ENCODE measurements at regions not wholly inside any gene's neighbourhood (a gene's known extent, or its start where the extent isn't known, plus 50 kb on each side); places are given as distances from the start of the nearest gene placed in this dataset.

GRCh38 chr22:27467711-27468110 lies 333.8 kb downstream of the MN1 start:
- H3K36me3 ChIP-seq (ENCODE audit: low read depth): no peaks in the 10 kb centered on the region
- intact Hi-C loops (cut with DNase I, micrococcal nuclease): no loop called here
- ATAC-seq (no peak), DNase-seq (no peak)
- H3K4me3 ChIP-seq: no peak overlapping the region
- no peak for TF ChIP-seq CTCF (IDR thresholded peaks at IDR 0.05)
- H3K9me3 ChIP-seq: no peaks in the 10 kb centered on the region
- no peaks in the 10 kb centered on the region for H3K4me1 ChIP-seq (ENCODE audit: low read depth)

DNA sequence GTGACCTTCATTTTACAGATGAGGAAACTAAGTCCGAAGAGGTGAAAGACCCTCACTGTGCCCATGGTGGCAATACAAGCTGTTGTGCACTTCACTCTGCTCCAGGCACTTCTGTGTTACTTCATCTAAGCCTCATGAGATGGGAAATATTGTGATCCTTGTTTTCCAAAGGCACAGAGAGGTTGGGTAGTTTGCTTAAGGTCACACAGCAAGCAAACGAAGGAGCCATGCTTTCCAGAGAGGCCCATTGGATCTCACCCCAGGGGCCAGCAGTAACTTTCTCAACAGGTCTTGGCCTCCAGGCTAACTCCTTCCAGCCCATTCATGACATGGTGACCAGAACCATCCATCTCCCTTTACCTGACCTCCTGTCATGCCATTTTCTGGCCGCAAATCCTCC lies 332.8 kb downstream of the MN1 start:
- intact Hi-C loops (cut with DNase I, micrococcal nuclease): no loop called here
- Histone ChIP-seq H3K9me3 (no peaks in the 10 kb centered on the region), H3K4me1 (ENCODE audit: low read depth) (no peaks in the 10 kb centered on the region), H3K36me3 (ENCODE audit: low read depth) (no peaks in the 10 kb centered on the region), H3K4me3 (no peak overlapping the region)
- no peak for DNase-seq
- ATAC-seq: no peak
- TF ChIP-seq CTCF (IDR thresholded peaks at IDR 0.05): no peak

- TF ChIP-seq CTCF (IDR thresholded peaks at IDR 0.05): no peak
- H3K9me3 ChIP-seq: no peaks in the 10 kb centered on the region
- intact Hi-C loops (cut with DNase I, micrococcal nuclease): no loop called here
- H3K36me3 ChIP-seq (ENCODE audit: low read depth): no peaks in the 10 kb centered on the region
- no peaks in the 10 kb centered on the region for H3K4me1 ChIP-seq (ENCODE audit: low read depth)
- no peak overlapping the region for H3K4me3 ChIP-seq
- ATAC-seq (no peak), DNase-seq (no peak)
Observed at GRCh38 chr22:27470169-27470772, 331.3 kb downstream of the MN1 start.

GRCh38 chr22:27472975-27473374 lies 328.6 kb downstream of the MN1 start:
- intact Hi-C loops (cut with DNase I, micrococcal nuclease): no loop called here

DNA sequence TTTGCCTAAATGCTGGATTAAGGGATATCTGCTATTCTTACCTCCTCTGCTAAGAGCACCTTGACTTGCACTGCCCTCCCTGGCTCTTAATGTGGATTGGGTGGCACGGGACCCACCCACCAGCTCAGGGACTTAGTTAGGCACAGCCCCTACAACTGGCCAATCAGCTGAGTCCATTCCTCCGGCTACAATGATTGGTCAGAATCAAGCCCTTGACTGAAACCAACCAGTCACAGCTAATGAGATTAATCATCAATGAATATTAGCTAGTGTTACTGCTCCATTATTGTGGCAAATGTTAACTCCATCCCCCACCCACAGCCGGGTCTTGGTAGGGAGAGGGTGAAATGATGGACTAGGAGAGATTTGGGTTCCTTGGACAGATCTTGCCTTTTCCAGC lies 328.0 kb downstream of the MN1 start:
- DNase-seq: no peak
- H3K4me1 ChIP-seq (ENCODE audit: low read depth): no peaks in the 10 kb centered on the region
- intact Hi-C loops (cut with DNase I, micrococcal nuclease): no loop called here
- no peak for ATAC-seq
- H3K9me3 ChIP-seq: no peaks in the 10 kb centered on the region
- no peak overlapping the region for H3K4me3 ChIP-seq
- H3K36me3 ChIP-seq (ENCODE audit: low read depth): no peaks in the 10 kb centered on the region
- TF ChIP-seq CTCF (IDR thresholded peaks at IDR 0.05): no peak

More at GRCh38 chr22:27472975-27473374, 328.6 kb downstream of the MN1 start:
- Histone ChIP-seq H3K36me3 (ENCODE audit: low read depth) (no peaks in the 10 kb centered on the region), H3K9me3 (no peaks in the 10 kb centered on the region), H3K4me1 (ENCODE audit: low read depth) (no peaks in the 10 kb centered on the region), H3K4me3 (no peak overlapping the region)
- ATAC-seq: no peak
- no peak for DNase-seq
- TF ChIP-seq CTCF (IDR thresholded peaks at IDR 0.05): no peak

DNA sequence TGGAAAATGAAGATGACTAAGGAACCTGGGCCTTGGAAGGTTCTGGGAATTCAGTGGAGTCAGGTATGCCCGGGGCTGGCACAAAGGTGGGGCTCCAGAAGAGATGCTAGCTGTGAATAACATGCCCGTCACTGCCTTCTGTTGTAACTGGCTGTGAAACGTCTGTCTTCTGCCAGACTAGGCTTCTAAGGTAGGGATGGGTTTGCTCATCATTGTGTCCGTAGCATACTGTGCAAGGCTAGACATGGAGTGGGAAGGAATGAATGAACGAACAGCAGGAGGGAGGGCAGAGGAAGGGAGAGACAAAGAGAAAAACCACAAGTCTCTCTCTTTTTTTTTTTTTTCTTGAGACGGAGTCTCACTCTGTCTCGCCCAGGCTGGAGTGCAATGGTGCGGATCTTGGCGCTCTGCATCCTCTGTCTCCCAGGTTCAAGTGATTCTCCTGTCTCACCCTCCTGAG lies 327.4 kb downstream of the MN1 start:
- no peak for TF ChIP-seq CTCF (IDR thresholded peaks at IDR 0.05)
- Histone ChIP-seq H3K4me3 (no peak overlapping the region), H3K4me1 (ENCODE audit: low read depth) (no peaks in the 10 kb centered on the region), H3K9me3 (no peaks in the 10 kb centered on the region), H3K36me3 (ENCODE audit: low read depth) (no peaks in the 10 kb centered on the region)
- intact Hi-C loops (cut with DNase I, micrococcal nuclease): no loop called here
- ATAC-seq: no peak
- DNase-seq: no peak
